GM23248 (cell line): ENCODE measurements at regions not wholly inside any gene's neighbourhood (a gene's known extent, or its start where the extent isn't known, plus 50 kb on each side); places are given as distances from the start of the nearest gene placed in this dataset.
A peak's percentile ranks its signal among the peaks of the same experiment; 100 is the strongest.

Experiments used
- DNase-seq: peaks from one replicate; pipeline ENCODE4 v3.0.0-alpha.2; 2015
- H2AFZ ChIP-seq: fragments of 200-600 bp; sonication (generic); 2 replicates; pipeline ENCODE4 v1.6.1; 2016; ENCODE audit warnings: antibody characterized with exemption
- H3F3A ChIP-seq: fragments of 200-600 bp; sonication (generic); 2 replicates; pipeline ENCODE4 v1.6.1; 2016; ENCODE audit warnings: mild to moderate bottlenecking, antibody characterized with exemption, mixed run types; ENCODE audit not compliant: insufficient read depth
- H3K27ac ChIP-seq: fragments of 200-600 bp; sonication (generic); 2 replicates; pipeline ENCODE4 v1.5.1; 2016; ENCODE audit warnings: mild to moderate bottlenecking
- H3K27me3 ChIP-seq: fragments of 200-600 bp; sonication (generic); replicated peaks from 2 replicates; pipeline ENCODE4 v1.6.1; 2016; ENCODE audit warnings: mild to moderate bottlenecking; ENCODE audit not compliant: insufficient read depth
- H3K36me3 ChIP-seq: fragments of 200-600 bp; sonication (generic); 2 replicates; pipeline ENCODE4 v1.6.1; 2016; ENCODE audit warnings: low read depth, mild to moderate bottlenecking
- H3K4me1 ChIP-seq: fragments of 200-600 bp; sonication (generic); 2 replicates; pipeline ENCODE4 v1.6.1; 2016; ENCODE audit warnings: mild to moderate bottlenecking; ENCODE audit not compliant: insufficient read depth
- H3K4me2 ChIP-seq: fragments of 200-600 bp; sonication (generic); one replicate; pipeline ENCODE4 v1.6.1; 2016; ENCODE audit warnings: mild to moderate bottlenecking; ENCODE audit not compliant: unreplicated experiment
- H3K4me3 ChIP-seq: fragments of 200-600 bp; sonication (generic); 2 replicates; pipeline ENCODE4 v1.5.1; 2016; ENCODE audit warnings: mild to moderate bottlenecking
- H3K79me2 ChIP-seq: fragments of 200-600 bp; sonication (generic); 2 replicates; pipeline ENCODE4 v1.6.1; 2016; ENCODE audit warnings: mild to moderate bottlenecking; ENCODE audit not compliant: insufficient read depth
- H3K9ac ChIP-seq: fragments of 200-600 bp; sonication (generic); 2 replicates; pipeline ENCODE4 v1.6.1; 2016; ENCODE audit warnings: mild to moderate bottlenecking
- H3K9me2 ChIP-seq: fragments of 200-600 bp; sonication (generic); 2 replicates; pipeline ENCODE4 v1.6.1; 2016; ENCODE audit warnings: mixed run types, mild to moderate bottlenecking, moderate library complexity; ENCODE audit not compliant: insufficient read depth
- H3K9me3 ChIP-seq: fragments of 200-600 bp; sonication (generic); one replicate; pipeline ENCODE4 v1.6.1; 2017; ENCODE audit warnings: low read depth
- H4K20me1 ChIP-seq: fragments of 200-600 bp; sonication (generic); 2 replicates; pipeline ENCODE4 v1.6.0; 2016; ENCODE audit not compliant: insufficient read depth
- EZH2 ChIP-seq: fragments of 200-600 bp; sonication (generic); IDR thresholded peaks from 2 replicates; pipeline ENCODE4 v1.6.1; 2018; ENCODE audit warnings: antibody characterized with exemption, mild to moderate bottlenecking; ENCODE audit not compliant: insufficient read depth, poor library complexity, severe bottlenecking
- EZH2phosphoT487 ChIP-seq: fragments of 200-600 bp; sonication (generic); IDR thresholded peaks from 2 replicates; pipeline ENCODE4 v1.6.1; 2018; ENCODE audit warnings: antibody characterized with exemption, moderate library complexity, mild to moderate bottlenecking, low read depth; ENCODE audit not compliant: insufficient read depth
- WGBS, 2 experiments: methylation state at CpG; one replicate each; pipeline ENCODE4 v1.1.6; 2015 to 2017; ENCODE audit warnings: low lambda C conversion rate in 2 of 2, low coverage in 1 of 2; ENCODE audit errors: missing lambda C conversion rate in 2 of 2; 5-methylcytosine and 5-hydroxymethylcytosine counted together
- in situ Hi-C: fragments of 300-500 bp; cut with MboI; formaldehyde crosslinking; loops from 2 replicates; pipeline ENCODE4 v1.15.0; 2020

- H3K9ac ChIP-seq = no peak overlapping the region
Observed at GRCh38 chr1:234921266-234922062, 207.2 kb downstream of the TOMM20 start.

DNA sequence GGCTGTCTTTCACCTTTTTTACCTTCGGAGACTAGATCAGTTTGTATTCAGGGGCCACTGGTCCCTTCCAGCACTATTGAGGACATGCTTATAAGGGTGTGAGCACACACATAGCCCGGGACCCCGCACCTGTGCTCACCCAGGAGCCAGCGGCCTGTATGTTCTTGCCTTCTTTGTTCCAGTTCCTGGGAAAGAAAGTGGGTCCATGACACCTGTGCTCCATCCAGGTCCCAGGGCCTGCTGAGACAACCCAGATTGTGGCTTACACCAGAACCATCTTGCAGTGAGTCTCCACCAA, 207.8 kb downstream of the TOMM20 start:
- H3K9ac ChIP-seq = no peak overlapping the region
- no peak overlapping the region for H3K4me3 ChIP-seq
- in situ Hi-C loops = no loop called here
- no peaks in the 10 kb centered on the region for H3K9me2 ChIP-seq
- H3K36me3 ChIP-seq = no peaks in the 10 kb centered on the region
- H3K4me2 ChIP-seq = no peak overlapping the region
- DNase-seq = no peak
- H3K27me3 ChIP-seq = no peaks in the 10 kb centered on the region
- peaks cover 7% of the 10 kb centered on the region for H3F3A ChIP-seq
- peaks cover 10% of the 10 kb centered on the region for H3K4me1 ChIP-seq
- no peaks in the 10 kb centered on the region for H3K9me3 ChIP-seq
- WGBS, 2 experiments = 72% methylated on average over 4 of the region's 4 CpGs
- H3K27ac ChIP-seq = no peak overlapping the region
- no peak for TF ChIP-seq EZH2
- TF ChIP-seq EZH2phosphoT487 = no peak
- H4K20me1 ChIP-seq = no peaks in the 10 kb centered on the region
- H3K79me2 ChIP-seq = no peaks in the 10 kb centered on the region
- H2AFZ ChIP-seq = no peak overlapping the region

More at GRCh38 chr1:234921266-234922062, 207.2 kb downstream of the TOMM20 start:
- Histone ChIP-seq H3K27ac (no peak overlapping the region), H3F3A (peaks cover 7% of the 10 kb centered on the region), H4K20me1 (no peaks in the 10 kb centered on the region), H3K4me2 (peak overlapping the region; percentile 12), H3K27me3 (no peaks in the 10 kb centered on the region), H3K4me1 (peaks cover 15% of the 10 kb centered on the region), H3K9me3 (no peaks in the 10 kb centered on the region), H3K36me3 (no peaks in the 10 kb centered on the region), H2AFZ (no peak overlapping the region), H3K9me2 (no peaks in the 10 kb centered on the region), H3K79me2 (no peaks in the 10 kb centered on the region), H3K4me3 (no peak overlapping the region)
- no peak for TF ChIP-seq EZH2phosphoT487
- TF ChIP-seq EZH2 = no peak
- peak; percentile 42 for DNase-seq
- in situ Hi-C loops = no loop called here
- WGBS, 2 experiments = 40 to 52% methylated on average over 14 of the region's 14 CpGs

- DNase-seq = no peak
Observed at GRCh38 chr1:234920136-234920842, 208.3 kb downstream of the TOMM20 start.

DNA sequence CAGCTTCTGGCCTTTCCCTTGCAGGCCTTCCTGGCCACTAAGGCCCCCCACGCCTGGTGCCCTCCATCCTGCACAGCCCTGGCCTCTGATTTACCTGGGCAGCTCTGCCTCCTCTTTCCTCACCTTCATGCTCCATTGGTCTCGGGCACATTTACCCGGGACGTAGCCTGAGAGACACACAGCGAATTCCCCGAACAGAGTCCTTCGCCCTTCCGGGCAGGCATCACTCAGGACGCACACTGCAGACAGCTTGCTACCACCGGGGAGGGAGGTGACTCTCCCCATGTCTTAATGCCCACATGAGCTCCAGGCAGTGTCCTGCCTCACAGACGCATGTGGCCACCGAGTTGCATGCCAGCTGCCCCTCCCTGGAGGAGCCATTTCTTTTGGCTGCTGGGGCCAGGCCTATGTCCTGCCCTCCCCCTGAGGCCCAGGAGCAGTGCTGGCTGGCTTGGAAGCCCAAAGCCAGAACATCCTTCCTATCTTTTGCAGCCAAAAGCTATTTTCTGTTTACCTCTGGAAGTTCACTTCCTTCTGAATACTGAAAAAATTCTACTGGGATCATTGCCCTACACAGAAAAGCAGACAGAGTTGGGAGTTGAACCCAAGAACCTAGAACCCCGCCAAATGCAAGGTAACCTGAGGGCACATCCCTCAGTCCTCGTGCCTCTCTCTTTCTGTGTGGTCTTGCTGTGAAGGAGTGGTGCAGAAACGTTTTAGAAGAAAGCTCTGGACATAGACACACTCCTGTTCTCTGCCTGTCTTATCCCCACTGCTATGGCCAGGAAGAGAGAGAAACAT, 209.5 kb downstream of the TOMM20 start:
- Histone ChIP-seq H3K36me3 (no peaks in the 10 kb centered on the region), H3K9me2 (no peaks in the 10 kb centered on the region), H2AFZ (no peak overlapping the region), H3F3A (no peaks in the 10 kb centered on the region), H3K27ac (no peak overlapping the region), H3K79me2 (no peaks in the 10 kb centered on the region), H3K9ac (no peak overlapping the region), H3K4me1 (peaks cover 6% of the 10 kb centered on the region), H3K27me3 (no peaks in the 10 kb centered on the region), H4K20me1 (no peaks in the 10 kb centered on the region), H3K4me2 (no peak overlapping the region), H3K4me3 (no peak overlapping the region), H3K9me3 (no peaks in the 10 kb centered on the region)
- TF ChIP-seq EZH2phosphoT487 = no peak
- in situ Hi-C loops = no loop called here
- 76 to 77% methylated on average over 14 to 15 of the region's 15 CpGs for WGBS, 2 experiments
- DNase-seq = no peak

More at GRCh38 chr1:234920136-234920842, 208.3 kb downstream of the TOMM20 start:
- Histone ChIP-seq H3K4me3 (no peak overlapping the region), H3K9ac (no peak overlapping the region), H3K9me2 (no peaks in the 10 kb centered on the region), H3K27me3 (no peaks in the 10 kb centered on the region), H3K36me3 (no peaks in the 10 kb centered on the region), H3K79me2 (no peaks in the 10 kb centered on the region), H3K27ac (no peak overlapping the region), H3K9me3 (no peaks in the 10 kb centered on the region), H3F3A (peaks cover 2% of the 10 kb centered on the region), H4K20me1 (no peaks in the 10 kb centered on the region), H3K4me2 (no peak overlapping the region), H3K4me1 (peaks cover 7% of the 10 kb centered on the region), H2AFZ (no peak overlapping the region)
- in situ Hi-C loops = no loop called here
- 97 to 99% methylated on average over 8 of the region's 8 CpGs for WGBS, 2 experiments
- no peak for TF ChIP-seq EZH2
- no peak for TF ChIP-seq EZH2phosphoT487
